Esophagus squamous epithelium (tissue), 5 donors: ENCODE measurements at regions not wholly inside any gene's neighbourhood (a gene's known extent, or its start where the extent isn't known, plus 50 kb on each side); places are given as distances from the start of the nearest gene placed in this dataset.

ENCODE experiments used
- DNase-seq: peaks from one replicate; lab custom pipeline; 2025; lab: John Stamatoyannopoulos, UW
- H3K27ac ChIP-seq, 4 donors: fragments of 200-600 bp; sonication (generic); one replicate each; pipeline ENCODE4 v1.5.1; 2016 to 2019; ENCODE audit warnings: mild to moderate bottlenecking in 1 of 4
- H3K27me3 ChIP-seq, 4 donors: fragments of 200-600 bp; sonication (generic); 1 replicate in 3 of 4; 2 replicates in 1 of 4; pipeline versions ENCODE4 v1.5.1 to v1.6.0; 2017 to 2021; ENCODE audit warnings: antibody characterized with exemption in 1 of 4
- H3K36me3 ChIP-seq, 3 donors: fragments of 200-600 bp; sonication (generic); one replicate each; pipeline ENCODE4 v1.5.1; 2016 to 2019
- H3K4me1 ChIP-seq, 3 donors: fragments of 200-600 bp; sonication (generic); one replicate each; pipeline ENCODE4 v1.5.1; 2017 to 2019
- H3K4me3 ChIP-seq, 4 donors: fragments of 200-600 bp; sonication (generic); 1 replicate in 3 of 4; 2 replicates in 1 of 4; pipeline ENCODE4 v1.5.1; 2016 to 2019; ENCODE audit warnings: mild to moderate bottlenecking in 2 of 4, moderate library complexity in 1 of 4
- H3K9me3 ChIP-seq, 3 donors: fragments of 200-600 bp; sonication (generic); one replicate each; pipeline ENCODE4 v1.5.1; 2016 to 2019
- CTCF ChIP-seq, 6 experiments: fragments of 450-650 bp in 4 of 6; fragments of 200-600 bp in 2 of 6; sonication (generic) in 2 of 6; IDR thresholded peaks; one replicate each; pipeline ENCODE4 v1.5.1; 2016 to 2019; ENCODE audit warnings: antibody characterized with exemption in 6 of 6, mild to moderate bottlenecking in 4 of 6, moderate library complexity in 4 of 6
- POLR2A ChIP-seq, 4 donors: fragments of 450-650 bp; IDR thresholded peaks; one replicate each; pipeline ENCODE4 v1.6.1; 2017; ENCODE audit warnings: antibody characterized with exemption in 4 of 4, mild to moderate bottlenecking in 4 of 4, moderate library complexity in 3 of 4
- WGBS, 2 donors: methylation state at CpG; one replicate each; pipeline ENCODE4 v1.1.5; 2018; 5-methylcytosine and 5-hydroxymethylcytosine counted together
- intact Hi-C: fragments of 100-400 bp; cut with DNase I; formaldehyde crosslinking; loops from one replicate; pipeline ENCODE4 v1.15.0; 2022
- donor health status: DM: yes; HTN: yes; CAD: no.

GRCh38 chr1:208606959-208607358, 362.8 kb upstream of the PLXNA2 start:
- intact Hi-C loops = no loop called here
- no peak for TF ChIP-seq POLR2A (IDR thresholded peaks at IDR 0.05)
- no peak for TF ChIP-seq CTCF (IDR thresholded peaks at IDR 0.05)
- peaks cover 0 to 7% (median 0%) of the 10 kb centered on the region in 3 donors for H3K4me1 ChIP-seq
- no peaks in the 10 kb centered on the region for H3K36me3 ChIP-seq
- no peak overlapping the region for H3K27ac ChIP-seq
- 61 to 67% methylated on average over 3 of the region's 3 CpGs for WGBS, 2 donors
- H3K4me3 ChIP-seq = no peak overlapping the region
- H3K27me3 ChIP-seq = no peaks in the 10 kb centered on the region
- no peaks in the 10 kb centered on the region for H3K9me3 ChIP-seq
- no peak for DNase-seq

GRCh38 chr1:208607616-208608015, 363.4 kb upstream of the PLXNA2 start:
- no peak overlapping the region for H3K4me3 ChIP-seq
- H3K27ac ChIP-seq = no peak overlapping the region
- H3K9me3 ChIP-seq = no peaks in the 10 kb centered on the region
- H3K4me1 ChIP-seq = peaks cover 0 to 7% (median 0%) of the 10 kb centered on the region in 3 donors
- no peaks in the 10 kb centered on the region for H3K36me3 ChIP-seq
- intact Hi-C loops = no loop called here
- H3K27me3 ChIP-seq = no peaks in the 10 kb centered on the region
- TF ChIP-seq POLR2A (IDR thresholded peaks at IDR 0.05) (no peak), CTCF (IDR thresholded peaks at IDR 0.05) (no peak)
- WGBS, 2 donors = 64 to 82% methylated on average over 1 of the region's 1 CpG
- no peak for DNase-seq

- H3K4me3 ChIP-seq = no peak overlapping the region
- H3K36me3 ChIP-seq = no peaks in the 10 kb centered on the region
- intact Hi-C loops = no loop called here
- 89 to 95% methylated on average over 2 of the region's 2 CpGs for WGBS, 2 donors
- no peaks in the 10 kb centered on the region for H3K27me3 ChIP-seq
- H3K9me3 ChIP-seq = peaks cover 0 to 4% (median 0%) of the 10 kb centered on the region in 3 donors
- no peak for DNase-seq
- no peak overlapping the region for H3K27ac ChIP-seq
- TF ChIP-seq POLR2A (IDR thresholded peaks at IDR 0.05) = no peak
- TF ChIP-seq CTCF (IDR thresholded peaks at IDR 0.05) = no peak
- no peaks in the 10 kb centered on the region for H3K4me1 ChIP-seq
Measured at GRCh38 chr1:208614610-208615009, 370.4 kb upstream of the PLXNA2 start.

- Histone ChIP-seq H3K27ac (no peak overlapping the region), H3K4me3 (no peak overlapping the region), H3K9me3 (peaks cover 0 to 11% (median 0%) of the 10 kb centered on the region in 3 donors), H3K27me3 (no peaks in the 10 kb centered on the region), H3K4me1 (no peaks in the 10 kb centered on the region), H3K36me3 (no peaks in the 10 kb centered on the region)
- TF ChIP-seq POLR2A (IDR thresholded peaks at IDR 0.05) (no peak), CTCF (IDR thresholded peaks at IDR 0.05) (no peak)
- no peak for DNase-seq
- intact Hi-C loops = no loop called here
Measured at GRCh38 chr1:208615371-208615770, 371.2 kb upstream of the PLXNA2 start.

GRCh38 chr1:208616776-208617175, 372.6 kb upstream of the PLXNA2 start:
- DNase-seq = no peak
- no peak overlapping the region for H3K27ac ChIP-seq
- H3K4me1 ChIP-seq = no peaks in the 10 kb centered on the region
- no peak overlapping the region for H3K4me3 ChIP-seq
- intact Hi-C loops = no loop called here
- no peak for TF ChIP-seq CTCF (IDR thresholded peaks at IDR 0.05)
- no peak for TF ChIP-seq POLR2A (IDR thresholded peaks at IDR 0.05)
- H3K36me3 ChIP-seq = no peaks in the 10 kb centered on the region
- H3K9me3 ChIP-seq = peaks cover 0 to 23% (median 0%) of the 10 kb centered on the region in 3 donors
- 20 to 61% methylated on average over 1 to 2 of the region's 3 CpGs for WGBS, 2 donors
- no peaks in the 10 kb centered on the region for H3K27me3 ChIP-seq
